Adrenal gland (tissue), 9 donors: ENCODE measurements at regions not wholly inside any gene's neighbourhood (a gene's known extent, or its start where the extent isn't known, plus 50 kb on each side); places are given as distances from the start of the nearest gene placed in this dataset.
A peak's percentile ranks its signal among the peaks of the same experiment; 100 is the strongest.

Experiments used
- DNase-seq, 7 donors: peaks; one replicate each; pipeline ENCODE4 v3.0.0-alpha.2; 2019 to 2020
- H3K27ac ChIP-seq, 5 donors: fragments of 200-600 bp; sonication (generic) in 4 of 5; 1 replicate in 3 of 5; 2 replicates in 2 of 5; pipeline versions ENCODE4 v1.5.1 to v1.8.0; 2016 to 2020; ENCODE audit warnings: mild to moderate bottlenecking in 1 of 5
- H3K27me3 ChIP-seq: fragments of 200-600 bp; 2 replicates; pipeline ENCODE4 v1.8.0; 2021
- H3K36me3 ChIP-seq, 2 donors: fragments of 200-600 bp; replicated peaks in 1 of 2; 1 replicate in 1 of 2; 2 replicates in 1 of 2; pipeline versions ENCODE4 v1.5.1 to v1.8.0; 2018 to 2022
- H3K4me1 ChIP-seq, 2 donors: fragments of 200-600 bp; replicated peaks in 1 of 2; 1 replicate in 1 of 2; 2 replicates in 1 of 2; pipeline versions ENCODE4 v1.5.1 to v1.8.0; 2018 to 2021
- H3K4me3 ChIP-seq, 4 donors: fragments of 200-600 bp; sonication (generic) in 3 of 4; one replicate each; pipeline ENCODE4 v1.5.1; 2016 to 2018
- H3K9me3 ChIP-seq, 3 donors: fragments of 200-600 bp; sonication (generic) in 1 of 3; replicated peaks in 1 of 3; 1 replicate in 2 of 3; 2 replicates in 1 of 3; pipeline versions ENCODE4 v1.5.1 to v1.8.0; 2016 to 2021
- CTCF ChIP-seq, 6 experiments: fragments of 450-650 bp in 4 of 6; fragments of 200-600 bp in 2 of 6; sonication (generic) in 1 of 6; IDR thresholded peaks; 1 replicate in 5 of 6; 2 replicates in 1 of 6; pipeline versions ENCODE4 v1.5.1 to v1.8.0; 2016 to 2021; ENCODE audit warnings: antibody characterized with exemption in 6 of 6, mild to moderate bottlenecking in 2 of 6, moderate library complexity in 1 of 6
- POLR2A ChIP-seq, 2 donors: fragments of 450-650 bp; IDR thresholded peaks; one replicate each; pipeline ENCODE4 v1.6.1; 2017; ENCODE audit warnings: antibody characterized with exemption in 2 of 2, mild to moderate bottlenecking in 2 of 2, moderate library complexity in 1 of 2
- WGBS, 4 donors: extraction: QIAGEN DNeasy Blood & Tissue Kit in 2 of 4; methylation state at CpG; one replicate each; pipeline versions ENCODE4 v1.1.5 to v1.1.7; 2013 to 2017; 5-methylcytosine and 5-hydroxymethylcytosine counted together
- intact Hi-C, 2 donors: fragments of 100-400 bp; cut with DNase I; formaldehyde crosslinking; loops; one replicate each; pipeline versions ENCODE4 v1.14.1 to v1.15.0; 2022 to 2023
- donor health status: healthy with polysubstance abuse.
- donor health status: Bipolar disorder and iron deficiency.
- donor health status: DM: yes; HTN: yes; CAD: no.
- donor health status: DM: no; HTN: no; CAD: no.
- donor health status: DM: no; HTN: no; CAD: no.

GRCh38 chr6:19380293-19380692, 456.9 kb upstream of the ID4 start:
- Histone ChIP-seq H3K9me3 (no peaks in the 10 kb centered on the region), H3K27ac (no peak overlapping the region), H3K36me3 (no peaks in the 10 kb centered on the region), H3K4me1 (no peaks in the 10 kb centered on the region), H3K4me3 (no peak overlapping the region), H3K27me3 (no peaks in the 10 kb centered on the region)
- DNase-seq: no peak
- intact Hi-C loops: no loop called here
- 47 to 62% (median 53%) methylated on average over 2 of the region's 2 CpGs for WGBS, 4 donors
- no peak for TF ChIP-seq POLR2A (IDR thresholded peaks at IDR 0.05)

- intact Hi-C loops: no loop called here
- H3K4me1 ChIP-seq: no peaks in the 10 kb centered on the region
- H3K4me3 ChIP-seq: no peak overlapping the region
- no peaks in the 10 kb centered on the region for H3K9me3 ChIP-seq
- 42 to 59% (median 49%) methylated on average over 3 of the region's 3 CpGs for WGBS, 4 donors
- H3K36me3 ChIP-seq: no peaks in the 10 kb centered on the region
- peak overlapping the region in 1 of 5 donors; percentile 14 for H3K27ac ChIP-seq
- TF ChIP-seq CTCF (IDR thresholded peaks at IDR 0.05): no peak
- TF ChIP-seq POLR2A (IDR thresholded peaks at IDR 0.05): no peak
- H3K27me3 ChIP-seq: no peaks in the 10 kb centered on the region
- no peak for DNase-seq
Observed at GRCh38 chr6:19382676-19383075, 454.5 kb upstream of the ID4 start.

GRCh38 chr6:19391926-19392325, 445.2 kb upstream of the ID4 start:
- no peaks in the 10 kb centered on the region for H3K9me3 ChIP-seq
- WGBS, 4 donors: 47 to 73% (median 63%) methylated on average over 2 of the region's 2 CpGs
- no peaks in the 10 kb centered on the region for H3K27me3 ChIP-seq
- no peak overlapping the region for H3K4me3 ChIP-seq
- H3K27ac ChIP-seq: no peak overlapping the region
- TF ChIP-seq POLR2A (IDR thresholded peaks at IDR 0.05): no peak
- no peak for TF ChIP-seq CTCF (IDR thresholded peaks at IDR 0.05)
- intact Hi-C loops: no loop called here
- no peaks in the 10 kb centered on the region for H3K4me1 ChIP-seq
- no peaks in the 10 kb centered on the region for H3K36me3 ChIP-seq
- DNase-seq: no peak

GRCh38 chr6:19394051-19394450, 443.1 kb upstream of the ID4 start:
- no peak overlapping the region for H3K4me3 ChIP-seq
- no peaks in the 10 kb centered on the region for H3K4me1 ChIP-seq
- intact Hi-C loops: no loop called here
- no peak for DNase-seq
- TF ChIP-seq POLR2A (IDR thresholded peaks at IDR 0.05) (no peak), CTCF (IDR thresholded peaks at IDR 0.05) (no peak)
- WGBS, 4 donors: 79 to 92% (median 81%) methylated on average over 3 of the region's 3 CpGs
- H3K27ac ChIP-seq: no peak overlapping the region
- no peaks in the 10 kb centered on the region for H3K9me3 ChIP-seq
- no peaks in the 10 kb centered on the region for H3K36me3 ChIP-seq
- no peaks in the 10 kb centered on the region for H3K27me3 ChIP-seq

- 32 to 43% (median 40%) methylated on average over 4 of the region's 4 CpGs for WGBS, 4 donors
- intact Hi-C loops: no loop called here
- TF ChIP-seq CTCF (IDR thresholded peaks at IDR 0.05) (no peak), POLR2A (IDR thresholded peaks at IDR 0.05) (no peak)
- DNase-seq: no peak
- H3K27me3 ChIP-seq: no peaks in the 10 kb centered on the region
- H3K4me1 ChIP-seq: no peaks in the 10 kb centered on the region
- H3K27ac ChIP-seq: no peak overlapping the region
- H3K36me3 ChIP-seq: no peaks in the 10 kb centered on the region
- no peak overlapping the region for H3K4me3 ChIP-seq
- no peaks in the 10 kb centered on the region for H3K9me3 ChIP-seq
Observed at GRCh38 chr6:19394687-19395086, 442.5 kb upstream of the ID4 start.
